Tibial nerve (tissue), 3 donors: ENCODE measurements at regions not wholly inside any gene's neighbourhood (a gene's known extent, or its start where the extent isn't known, plus 50 kb on each side); places are given as distances from the start of the nearest gene placed in this dataset.

Source experiments
- CTCF ChIP-seq, 5 experiments: fragments of 200-600 bp in 3 of 5; fragments of 450-650 bp in 2 of 5; sonication (generic) in 3 of 5; IDR thresholded peaks; one replicate each; pipeline ENCODE4 v1.5.1; 2016 to 2019; ENCODE audit warnings: antibody characterized with exemption in 5 of 5, mild to moderate bottlenecking in 3 of 5, moderate library complexity in 2 of 5
- POLR2A ChIP-seq, 2 donors: fragments of 450-650 bp; IDR thresholded peaks; one replicate each; pipeline ENCODE4 v1.6.1; 2017; ENCODE audit warnings: antibody characterized with exemption in 2 of 2, mild to moderate bottlenecking in 2 of 2, moderate library complexity in 2 of 2

DNA sequence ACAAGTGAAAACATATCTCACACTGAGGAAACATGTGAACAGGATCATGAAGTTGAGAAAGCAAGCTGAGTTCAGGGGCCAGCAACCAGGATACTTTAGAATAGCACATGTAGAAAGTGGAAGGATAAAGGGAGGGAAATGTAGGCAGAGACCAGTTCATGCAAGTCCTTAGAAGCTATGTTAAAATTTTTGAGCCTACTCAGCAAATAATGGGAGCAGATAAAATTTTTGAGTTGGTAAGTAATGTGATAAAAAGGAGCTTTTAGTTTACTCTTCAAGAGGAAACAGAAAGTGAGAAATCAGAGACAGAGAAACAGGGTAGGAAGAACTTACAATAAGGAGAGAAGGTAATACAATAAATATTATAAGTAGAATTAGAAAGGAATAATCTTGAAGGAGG, 105.6 kb upstream of the ZBTB20 start:
- no peak for TF ChIP-seq POLR2A (IDR thresholded peaks at IDR 0.05)
- TF ChIP-seq CTCF (IDR thresholded peaks at IDR 0.05): no peak
